Skeletal muscle tissue (tissue), 3 donors: ENCODE measurements at regions not wholly inside any gene's neighbourhood (a gene's known extent, or its start where the extent isn't known, plus 50 kb on each side); places are given as distances from the start of the nearest gene placed in this dataset.

ENCODE experiments used
- H3K27ac ChIP-seq: one replicate; pipeline ENCODE4 v1.7.0; 2013; ENCODE audit warnings: mild to moderate bottlenecking, low read depth, low read length, inconsistent platforms
- H3K27me3 ChIP-seq, 3 donors: one replicate each; pipeline ENCODE4 v1.7.0; 2013; ENCODE audit warnings: low read length in 3 of 3; ENCODE audit not compliant: control insufficient read depth in 3 of 3, insufficient read depth in 3 of 3
- H3K36me3 ChIP-seq, 3 donors: one replicate each; pipeline ENCODE4 v1.7.0; 2013; ENCODE audit warnings: low read length in 3 of 3; ENCODE audit not compliant: control insufficient read depth in 3 of 3, insufficient read depth in 3 of 3
- H3K4me1 ChIP-seq, 3 donors: one replicate each; pipeline ENCODE4 v1.7.0; 2013; ENCODE audit warnings: low read length in 3 of 3, mild to moderate bottlenecking in 3 of 3; ENCODE audit not compliant: control insufficient read depth in 3 of 3, insufficient read depth in 3 of 3
- H3K4me3 ChIP-seq, 3 donors: one replicate each; pipeline ENCODE4 v1.7.0; 2013; ENCODE audit warnings: low read length in 3 of 3
- H3K9ac ChIP-seq, 3 donors: one replicate each; pipeline ENCODE4 v1.7.0; 2013; ENCODE audit warnings: low read length in 3 of 3, mild to moderate bottlenecking in 3 of 3, moderate library complexity in 2 of 3, low read depth in 1 of 3
- H3K9me3 ChIP-seq, 3 donors: one replicate each; pipeline ENCODE4 v1.7.0; 2013; ENCODE audit warnings: low read length in 3 of 3; ENCODE audit not compliant: control insufficient read depth in 3 of 3
- donor health status: Osteomylitis.

GRCh38 chr10:4214908-4215307 lies 429.9 kb upstream of the KLF6 start:
- Histone ChIP-seq H3K4me3 (no peak overlapping the region), H3K4me1 (peaks cover 3 to 10% (median 6%) of the 10 kb centered on the region in 3 donors), H3K27me3 (no peaks in the 10 kb centered on the region), H3K36me3 (no peaks in the 10 kb centered on the region), H3K9me3 (no peaks in the 10 kb centered on the region), H3K9ac (no peak overlapping the region), H3K27ac (no peak overlapping the region)

GRCh38 chr10:4213441-4213840 lies 428.4 kb upstream of the KLF6 start:
- H3K36me3 ChIP-seq, result no peaks in the 10 kb centered on the region
- H3K27me3 ChIP-seq, result no peaks in the 10 kb centered on the region
- peaks cover 3 to 10% (median 6%) of the 10 kb centered on the region in 3 donors for H3K4me1 ChIP-seq
- H3K4me3 ChIP-seq, result no peak overlapping the region
- no peaks in the 10 kb centered on the region for H3K9me3 ChIP-seq
- H3K9ac ChIP-seq, result no peak overlapping the region
- no peak overlapping the region for H3K27ac ChIP-seq

- Histone ChIP-seq H3K9ac (no peak overlapping the region), H3K4me3 (no peak overlapping the region), H3K9me3 (no peaks in the 10 kb centered on the region), H3K4me1 (peaks cover 3 to 10% (median 6%) of the 10 kb centered on the region in 3 donors), H3K36me3 (no peaks in the 10 kb centered on the region), H3K27me3 (no peaks in the 10 kb centered on the region), H3K27ac (no peak overlapping the region)
Observed at GRCh38 chr10:4212111-4212630, 427.2 kb upstream of the KLF6 start.

GRCh38 chr10:4208499-4208898 lies 423.5 kb upstream of the KLF6 start:
- Histone ChIP-seq H3K27ac (no peak overlapping the region), H3K4me1 (no peaks in the 10 kb centered on the region), H3K4me3 (no peak overlapping the region), H3K27me3 (no peaks in the 10 kb centered on the region), H3K9ac (no peak overlapping the region), H3K9me3 (no peaks in the 10 kb centered on the region), H3K36me3 (no peaks in the 10 kb centered on the region)

GRCh38 chr10:4205113-4205512 lies 420.1 kb upstream of the KLF6 start:
- Histone ChIP-seq H3K4me3 (no peak overlapping the region), H3K4me1 (peaks cover 0 to 5% (median 3%) of the 10 kb centered on the region in 3 donors), H3K9me3 (no peaks in the 10 kb centered on the region), H3K36me3 (no peaks in the 10 kb centered on the region), H3K27me3 (no peaks in the 10 kb centered on the region), H3K27ac (no peak overlapping the region), H3K9ac (no peak overlapping the region)

- no peaks in the 10 kb centered on the region for H3K9me3 ChIP-seq
- H3K36me3 ChIP-seq, result no peaks in the 10 kb centered on the region
- no peak overlapping the region for H3K27ac ChIP-seq
- H3K4me1 ChIP-seq, result peaks cover 0 to 7% (median 5%) of the 10 kb centered on the region in 3 donors
- H3K4me3 ChIP-seq, result no peak overlapping the region
- no peak overlapping the region for H3K9ac ChIP-seq
- H3K27me3 ChIP-seq, result no peaks in the 10 kb centered on the region
Observed at GRCh38 chr10:4202938-4203337, 417.9 kb upstream of the KLF6 start.

- no peaks in the 10 kb centered on the region for H3K27me3 ChIP-seq
- no peaks in the 10 kb centered on the region for H3K36me3 ChIP-seq
- no peaks in the 10 kb centered on the region for H3K9me3 ChIP-seq
- no peak overlapping the region for H3K4me3 ChIP-seq
- H3K4me1 ChIP-seq, result peaks cover 3 to 11% (median 11%) of the 10 kb centered on the region in 3 donors
- H3K27ac ChIP-seq, result no peak overlapping the region
- no peak overlapping the region for H3K9ac ChIP-seq
Observed at GRCh38 chr10:4201866-4202825, 417.1 kb upstream of the KLF6 start.

GRCh38 chr10:4199196-4199595 lies 414.2 kb upstream of the KLF6 start:
- Histone ChIP-seq H3K9me3 (no peaks in the 10 kb centered on the region), H3K27me3 (no peaks in the 10 kb centered on the region), H3K4me1 (peaks cover 14 to 20% (median 19%) of the 10 kb centered on the region in 3 donors), H3K27ac (no peak overlapping the region), H3K9ac (no peak overlapping the region), H3K36me3 (no peaks in the 10 kb centered on the region), H3K4me3 (no peak overlapping the region)

- Histone ChIP-seq H3K27me3 (no peaks in the 10 kb centered on the region), H3K4me1 (peaks cover 14 to 20% (median 19%) of the 10 kb centered on the region in 3 donors), H3K27ac (no peak overlapping the region), H3K9me3 (no peaks in the 10 kb centered on the region), H3K36me3 (no peaks in the 10 kb centered on the region), H3K4me3 (no peak overlapping the region), H3K9ac (no peak overlapping the region)
Observed at GRCh38 chr10:4198216-4198615, 413.2 kb upstream of the KLF6 start.

- H3K9ac ChIP-seq, result no peak overlapping the region
- no peaks in the 10 kb centered on the region for H3K27me3 ChIP-seq
- H3K36me3 ChIP-seq, result no peaks in the 10 kb centered on the region
- H3K4me3 ChIP-seq, result no peak overlapping the region
- H3K27ac ChIP-seq, result no peak overlapping the region
- H3K9me3 ChIP-seq, result no peaks in the 10 kb centered on the region
- peaks cover 14 to 19% (median 17%) of the 10 kb centered on the region in 3 donors for H3K4me1 ChIP-seq
Observed at GRCh38 chr10:4197676-4198075, 412.7 kb upstream of the KLF6 start.
